Ishikawa (cell line): ENCODE measurements at regions not wholly inside any gene's neighbourhood (a gene's known extent, or its start where the extent isn't known, plus 50 kb on each side); places are given as distances from the start of the nearest gene placed in this dataset.

Experiments
- CEBPB ChIP-seq: IDR thresholded peaks from 2 replicates; pipeline ENCODE4 v1.6.1; 2012
- CREB1 ChIP-seq: IDR thresholded peaks from 2 replicates; pipeline ENCODE4 v1.6.1; 2012; ENCODE audit warnings: low read depth
- EGR1 ChIP-seq: IDR thresholded peaks from 2 replicates; pipeline ENCODE4 v1.6.1; 2012
- EP300 ChIP-seq: IDR thresholded peaks from 2 replicates; pipeline ENCODE4 v1.6.1; 2012; ENCODE audit warnings: borderline replicate concordance
- FOXM1 ChIP-seq: IDR thresholded peaks from 2 replicates; pipeline ENCODE4 v1.6.1; 2012; ENCODE audit warnings: low read depth, borderline replicate concordance
- NFIC ChIP-seq: IDR thresholded peaks from 2 replicates; pipeline ENCODE4 v1.6.1; 2012
- RAD21 ChIP-seq: IDR thresholded peaks from 2 replicates; pipeline ENCODE4 v1.6.1; 2012; ENCODE audit warnings: low read depth
- TAF1 ChIP-seq: IDR thresholded peaks from 2 replicates; pipeline ENCODE4 v1.6.1; 2012; ENCODE audit warnings: low read depth, mild to moderate bottlenecking
- TCF12 ChIP-seq: IDR thresholded peaks from 2 replicates; pipeline ENCODE4 v1.6.1; 2012; ENCODE audit warnings: low read depth
- TEAD4 ChIP-seq: IDR thresholded peaks from 2 replicates; pipeline ENCODE4 v1.6.1; 2012
- YY1 ChIP-seq: IDR thresholded peaks from 2 replicates; pipeline ENCODE4 v1.6.1; 2012; ENCODE audit warnings: low read depth
- ZBTB7A ChIP-seq: IDR thresholded peaks from 2 replicates; pipeline ENCODE4 v1.6.1; 2012; ENCODE audit warnings: low read depth
- TF ChIP-seq, protein P1 (sequence below): IDR thresholded peaks from 2 replicates; pipeline ENCODE4 v1.6.1; 2012; ENCODE audit warnings: low read depth, mild to moderate bottlenecking
- TF ChIP-seq, protein P2 (sequence below): IDR thresholded peaks from 2 replicates; pipeline ENCODE4 v1.6.1; 2012
- TF ChIP-seq, protein P3 (sequence below): IDR thresholded peaks from 2 replicates; pipeline ENCODE4 v1.6.1; 2012

DNA sequence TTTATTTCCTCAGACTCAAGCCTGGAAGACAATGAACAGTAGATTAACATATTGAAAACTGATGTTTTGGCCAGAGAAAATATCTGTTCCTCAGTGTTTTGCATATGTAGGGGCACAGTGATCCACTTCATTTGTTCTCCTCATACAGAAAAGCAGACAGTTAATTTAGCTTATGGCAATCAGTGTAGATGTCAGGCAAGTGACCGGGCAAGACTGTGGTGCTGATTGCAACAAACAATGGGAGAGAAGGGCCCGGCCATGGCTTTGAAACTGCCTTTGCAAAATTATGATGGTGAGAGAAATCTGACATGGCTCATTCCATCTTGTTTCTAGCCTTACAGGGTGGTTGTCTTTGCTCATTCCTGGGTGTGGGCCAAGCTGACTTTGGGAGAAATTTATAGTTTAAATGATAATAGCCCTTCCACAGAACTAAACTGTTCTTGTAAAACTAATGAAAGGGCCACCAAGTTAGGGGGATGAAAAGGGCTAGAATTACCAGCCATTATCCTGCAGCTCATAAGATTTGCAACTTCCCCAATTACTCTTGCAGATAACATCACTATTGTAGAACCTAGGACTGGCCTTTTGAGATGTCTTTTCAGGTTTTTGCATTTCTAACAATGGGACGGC, 220.3 kb downstream of the KTN1 start:
- TF ChIP-seq ZBTB7A (no peak), FOXM1 (no peak), NFIC (no peak), CEBPB (no peak), CREB1 (no peak), RAD21 (no peak), EGR1 (no peak), TAF1 (no peak), TEAD4 (no peak)
- TF ChIP-seq, protein P1, sequence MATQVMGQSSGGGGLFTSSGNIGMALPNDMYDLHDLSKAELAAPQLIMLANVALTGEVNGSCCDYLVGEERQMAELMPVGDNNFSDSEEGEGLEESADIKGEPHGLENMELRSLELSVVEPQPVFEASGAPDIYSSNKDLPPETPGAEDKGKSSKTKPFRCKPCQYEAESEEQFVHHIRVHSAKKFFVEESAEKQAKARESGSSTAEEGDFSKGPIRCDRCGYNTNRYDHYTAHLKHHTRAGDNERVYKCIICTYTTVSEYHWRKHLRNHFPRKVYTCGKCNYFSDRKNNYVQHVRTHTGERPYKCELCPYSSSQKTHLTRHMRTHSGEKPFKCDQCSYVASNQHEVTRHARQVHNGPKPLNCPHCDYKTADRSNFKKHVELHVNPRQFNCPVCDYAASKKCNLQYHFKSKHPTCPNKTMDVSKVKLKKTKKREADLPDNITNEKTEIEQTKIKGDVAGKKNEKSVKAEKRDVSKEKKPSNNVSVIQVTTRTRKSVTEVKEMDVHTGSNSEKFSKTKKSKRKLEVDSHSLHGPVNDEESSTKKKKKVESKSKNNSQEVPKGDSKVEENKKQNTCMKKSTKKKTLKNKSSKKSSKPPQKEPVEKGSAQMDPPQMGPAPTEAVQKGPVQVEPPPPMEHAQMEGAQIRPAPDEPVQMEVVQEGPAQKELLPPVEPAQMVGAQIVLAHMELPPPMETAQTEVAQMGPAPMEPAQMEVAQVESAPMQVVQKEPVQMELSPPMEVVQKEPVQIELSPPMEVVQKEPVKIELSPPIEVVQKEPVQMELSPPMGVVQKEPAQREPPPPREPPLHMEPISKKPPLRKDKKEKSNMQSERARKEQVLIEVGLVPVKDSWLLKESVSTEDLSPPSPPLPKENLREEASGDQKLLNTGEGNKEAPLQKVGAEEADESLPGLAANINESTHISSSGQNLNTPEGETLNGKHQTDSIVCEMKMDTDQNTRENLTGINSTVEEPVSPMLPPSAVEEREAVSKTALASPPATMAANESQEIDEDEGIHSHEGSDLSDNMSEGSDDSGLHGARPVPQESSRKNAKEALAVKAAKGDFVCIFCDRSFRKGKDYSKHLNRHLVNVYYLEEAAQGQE = no peak
- TF ChIP-seq, protein P2, sequence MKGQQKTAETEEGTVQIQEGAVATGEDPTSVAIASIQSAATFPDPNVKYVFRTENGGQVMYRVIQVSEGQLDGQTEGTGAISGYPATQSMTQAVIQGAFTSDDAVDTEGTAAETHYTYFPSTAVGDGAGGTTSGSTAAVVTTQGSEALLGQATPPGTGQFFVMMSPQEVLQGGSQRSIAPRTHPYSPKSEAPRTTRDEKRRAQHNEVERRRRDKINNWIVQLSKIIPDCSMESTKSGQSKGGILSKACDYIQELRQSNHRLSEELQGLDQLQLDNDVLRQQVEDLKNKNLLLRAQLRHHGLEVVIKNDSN = no peak

DNA sequence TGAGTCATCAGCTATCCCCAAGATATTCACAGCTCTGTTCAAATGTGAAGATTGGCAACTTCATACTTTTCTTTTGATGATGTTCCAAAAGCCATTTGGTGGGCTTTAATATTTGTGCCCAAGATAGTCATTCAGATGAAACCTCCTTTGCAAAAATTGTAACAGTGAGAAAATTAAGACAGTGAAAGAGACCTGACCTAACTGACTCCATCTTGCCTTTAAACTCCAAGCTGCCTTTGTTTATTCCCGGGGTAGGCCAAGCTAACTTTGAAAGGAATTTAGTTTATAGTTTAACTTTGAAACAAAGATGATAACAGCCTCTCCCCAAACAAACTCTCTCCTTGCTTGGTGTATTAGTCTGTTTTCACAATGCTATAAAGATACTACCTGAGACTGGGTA, 221.1 kb downstream of the KTN1 start:
- no peak for TF ChIP-seq EGR1
- TF ChIP-seq, protein P3, sequence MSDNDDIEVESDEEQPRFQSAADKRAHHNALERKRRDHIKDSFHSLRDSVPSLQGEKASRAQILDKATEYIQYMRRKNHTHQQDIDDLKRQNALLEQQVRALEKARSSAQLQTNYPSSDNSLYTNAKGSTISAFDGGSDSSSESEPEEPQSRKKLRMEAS = no peak
- TF ChIP-seq TCF12 = no peak
- TF ChIP-seq, protein P2 = no peak
- no peak for TF ChIP-seq NFIC
- no peak for TF ChIP-seq CREB1
- TF ChIP-seq, protein P1 = no peak
- TF ChIP-seq TAF1 = no peak
- no peak for TF ChIP-seq FOXM1
- TF ChIP-seq CEBPB = no peak
- TF ChIP-seq EP300 = no peak
- no peak for TF ChIP-seq ZBTB7A
- TF ChIP-seq RAD21 = no peak
- TF ChIP-seq TEAD4 = no peak
- no peak for TF ChIP-seq YY1

DNA sequence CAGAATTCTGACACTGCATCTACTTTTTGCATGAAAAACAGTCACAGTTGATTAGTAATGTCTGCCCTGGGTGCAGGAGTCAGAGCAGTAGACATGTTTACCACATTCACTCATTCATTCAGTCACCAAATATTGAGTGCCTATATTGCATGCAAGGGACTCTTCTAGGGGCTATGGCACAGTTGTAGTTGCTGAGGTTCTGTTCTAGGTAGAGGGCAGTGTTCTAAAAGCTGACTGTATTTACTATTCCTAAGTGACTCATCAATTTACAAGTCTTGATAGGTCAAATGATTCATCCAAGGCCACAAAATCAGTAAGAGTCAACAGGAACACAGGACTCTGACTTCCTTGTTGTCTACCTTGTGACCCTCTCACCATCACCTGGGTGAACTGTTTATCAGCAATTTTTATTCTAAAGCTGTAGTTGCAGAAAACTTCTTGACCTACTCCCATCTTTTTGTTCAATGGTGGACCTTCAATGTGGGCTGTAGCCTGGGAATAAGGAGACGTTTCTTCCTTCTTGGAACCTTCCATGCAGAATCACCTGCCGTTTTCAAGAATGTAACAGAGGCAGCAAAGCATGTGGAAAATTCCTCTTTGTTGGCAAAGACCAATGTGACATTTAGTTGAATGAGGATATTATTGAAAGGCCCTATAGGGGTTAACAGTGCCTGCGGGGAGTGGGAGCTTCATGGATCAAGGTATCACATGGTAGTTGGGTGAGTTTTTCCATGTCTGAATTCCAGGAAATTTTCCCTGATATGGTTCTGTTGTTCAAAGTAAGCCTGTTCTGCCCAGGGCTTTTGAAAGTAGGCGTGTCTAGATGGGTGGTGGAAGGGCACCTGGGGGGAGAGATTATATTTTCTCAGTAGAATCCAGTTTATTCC, 223.2 kb downstream of the KTN1 start:
- TF ChIP-seq EP300 = no peak
- no peak for TF ChIP-seq RAD21
- no peak for TF ChIP-seq EGR1
- TF ChIP-seq CREB1 = no peak
- no peak for TF ChIP-seq TCF12

DNA sequence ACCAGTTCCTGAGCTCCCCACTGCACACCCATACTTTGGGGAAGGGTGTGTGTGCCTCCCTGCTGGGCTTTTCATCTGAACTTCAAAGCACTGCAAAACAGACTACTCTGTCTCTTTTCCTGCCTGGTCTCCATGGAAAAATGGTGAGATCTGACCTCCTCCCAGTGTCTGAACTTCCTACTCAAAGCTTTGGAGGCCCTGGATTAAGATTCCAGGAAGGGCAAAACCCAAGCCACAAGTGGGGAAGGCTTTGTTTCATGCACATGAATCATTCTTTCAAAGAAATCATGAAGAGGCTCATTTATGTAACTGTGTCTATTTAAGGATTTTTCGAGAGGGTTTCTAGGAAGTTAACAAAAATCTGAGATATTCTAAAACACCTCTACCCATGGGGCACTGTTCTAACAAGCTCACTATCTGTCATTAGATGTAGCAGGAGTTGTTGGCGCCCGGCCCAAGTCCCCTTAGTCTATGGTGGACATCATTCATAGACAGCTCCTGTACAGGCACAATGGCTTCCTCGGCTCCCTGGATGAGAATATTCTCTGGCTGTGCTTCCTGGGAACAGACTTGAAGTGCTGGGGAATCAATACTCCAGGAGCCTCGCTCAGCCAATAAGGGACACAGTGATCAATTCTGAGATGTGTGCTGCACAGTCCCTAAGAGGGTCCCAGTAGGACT, 224.0 kb downstream of the KTN1 start:
- TF ChIP-seq FOXM1 (no peak), TEAD4 (no peak)
- TF ChIP-seq, protein P3 = no peak

DNA sequence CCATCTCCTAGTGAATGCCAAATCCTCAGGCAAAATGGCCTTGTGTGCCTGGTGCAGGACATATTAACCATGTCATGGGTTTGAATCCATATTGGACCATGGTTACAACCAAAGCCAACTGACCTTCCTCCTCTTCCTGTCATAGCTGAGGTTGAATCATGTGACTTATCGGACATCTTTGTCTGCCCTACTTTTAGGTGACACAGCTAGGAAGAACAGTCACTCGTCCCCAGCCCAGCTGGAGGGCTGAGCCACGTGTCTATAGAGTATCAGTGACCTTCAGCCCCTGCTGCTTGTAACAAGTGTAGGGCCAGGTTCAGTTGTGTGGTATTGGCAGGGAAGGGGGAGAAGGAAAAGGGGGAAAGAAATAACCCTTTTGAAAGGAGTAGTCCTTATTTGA, 225.2 kb downstream of the KTN1 start:
- TF ChIP-seq, protein P1 = no peak
- no peak for TF ChIP-seq TAF1
- TF ChIP-seq EP300 = no peak
- TF ChIP-seq FOXM1 = no peak
- TF ChIP-seq TEAD4 = no peak
- TF ChIP-seq TCF12 = no peak
- no peak for TF ChIP-seq EGR1
- TF ChIP-seq NFIC = no peak
- TF ChIP-seq, protein P3 = no peak
- TF ChIP-seq YY1 = no peak
- TF ChIP-seq CREB1 = no peak
